Osteoblast (primary cell): ENCODE measurements at regions not wholly inside any gene's neighbourhood (a gene's known extent, or its start where the extent isn't known, plus 50 kb on each side); places are given as distances from the start of the nearest gene placed in this dataset. TPM values are rescaled to one million over a fixed set of nuclear protein-coding genes. Genes with fewer than 3 reads are reported as not detected.

Experiments used
- DNase-seq: peaks from one replicate; pipeline ENCODE4 v3.0.0; 2011; ENCODE audit warnings: low spot score, mixed read lengths; ENCODE audit not compliant: insufficient read length; ENCODE audit errors: missing footprints
- H2AFZ ChIP-seq: 2 replicates; pipeline ENCODE4 v1.6.0; 2011; ENCODE audit warnings: mild to moderate bottlenecking, low read length
- H3K27ac ChIP-seq: 2 replicates; pipeline ENCODE4 v1.5.1; 2011; ENCODE audit warnings: mild to moderate bottlenecking, low read depth, low read length, moderate library complexity
- H3K27me3 ChIP-seq: 2 replicates; pipeline ENCODE4 v1.6.0; 2012; ENCODE audit warnings: mild to moderate bottlenecking, control low read depth, inconsistent platforms, low read length, moderate library complexity; ENCODE audit not compliant: insufficient read depth
- H3K36me3 ChIP-seq: 2 replicates; pipeline ENCODE4 v1.5.1; 2011; ENCODE audit warnings: mild to moderate bottlenecking, low read length, control low read depth, moderate library complexity; ENCODE audit not compliant: insufficient read depth
- H3K4me1 ChIP-seq: 2 replicates; pipeline ENCODE4 v1.5.1; 2011; ENCODE audit warnings: mild to moderate bottlenecking, low read length, control low read depth, moderate library complexity; ENCODE audit not compliant: insufficient read depth
- H3K4me2 ChIP-seq: 2 replicates; pipeline ENCODE4 v1.6.0; 2011; ENCODE audit warnings: mild to moderate bottlenecking, low read length; ENCODE audit not compliant: insufficient read depth
- H3K4me3 ChIP-seq: fragments of 200-600 bp; sonication (generic); 3 replicates; pipeline ENCODE4 v1.5.1; 2012; ENCODE audit warnings: mild to moderate bottlenecking, low read length, inconsistent platforms; ENCODE audit not compliant: insufficient read depth
- H3K79me2 ChIP-seq: 2 replicates; pipeline ENCODE4 v1.6.0; 2012; ENCODE audit warnings: mild to moderate bottlenecking, low read length, control low read depth, inconsistent platforms; ENCODE audit not compliant: insufficient read depth
- H3K9me3 ChIP-seq: 2 replicates; pipeline ENCODE4 v1.5.1; 2011; ENCODE audit warnings: low read depth, low read length, control low read depth
- H4K20me1 ChIP-seq: 2 replicates; pipeline ENCODE4 v1.6.0; 2012; ENCODE audit warnings: mild to moderate bottlenecking, low read length, control low read depth; ENCODE audit not compliant: insufficient read depth
- small RNA-seq: library from RNA; depleted of rRNA; stranded (forward); fragments of <200 nt; gene quantifications from one replicate; pipeline ENCODE3, GENCODE V24; 2012
- TF ChIP-seq, protein P1 (sequence below): IDR thresholded peaks from 2 replicates; pipeline ENCODE4 v1.5.1; 2011; ENCODE audit warnings: mild to moderate bottlenecking, low read depth, low read length, moderate library complexity; ENCODE audit errors: extremely low read depth

DNA sequence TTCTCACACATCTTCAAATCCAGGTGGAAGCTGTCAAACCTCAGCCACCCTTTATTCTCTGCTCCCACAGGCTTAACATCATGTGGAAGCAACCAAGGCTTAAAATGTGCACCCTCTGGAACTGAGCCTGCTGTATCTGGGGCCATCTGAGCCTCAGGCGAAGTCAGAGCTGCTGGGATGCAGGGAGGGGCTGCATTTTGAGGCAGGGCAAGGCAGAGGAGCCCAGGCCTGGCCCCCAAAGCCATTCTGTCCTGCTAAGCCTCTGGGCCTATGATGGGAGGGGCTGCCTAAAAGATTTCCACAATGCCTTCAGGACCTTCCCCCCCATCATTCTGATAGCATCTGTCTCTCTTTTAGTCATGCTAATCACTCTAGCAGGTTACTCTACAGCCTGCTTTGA lies 51.7 kb upstream of the COBL start:
- no peaks in the 10 kb centered on the region for H4K20me1 ChIP-seq
- no peak for DNase-seq
- no peak overlapping the region for H3K4me2 ChIP-seq
- no peaks in the 10 kb centered on the region for H3K9me3 ChIP-seq
- TF ChIP-seq, protein P1, sequence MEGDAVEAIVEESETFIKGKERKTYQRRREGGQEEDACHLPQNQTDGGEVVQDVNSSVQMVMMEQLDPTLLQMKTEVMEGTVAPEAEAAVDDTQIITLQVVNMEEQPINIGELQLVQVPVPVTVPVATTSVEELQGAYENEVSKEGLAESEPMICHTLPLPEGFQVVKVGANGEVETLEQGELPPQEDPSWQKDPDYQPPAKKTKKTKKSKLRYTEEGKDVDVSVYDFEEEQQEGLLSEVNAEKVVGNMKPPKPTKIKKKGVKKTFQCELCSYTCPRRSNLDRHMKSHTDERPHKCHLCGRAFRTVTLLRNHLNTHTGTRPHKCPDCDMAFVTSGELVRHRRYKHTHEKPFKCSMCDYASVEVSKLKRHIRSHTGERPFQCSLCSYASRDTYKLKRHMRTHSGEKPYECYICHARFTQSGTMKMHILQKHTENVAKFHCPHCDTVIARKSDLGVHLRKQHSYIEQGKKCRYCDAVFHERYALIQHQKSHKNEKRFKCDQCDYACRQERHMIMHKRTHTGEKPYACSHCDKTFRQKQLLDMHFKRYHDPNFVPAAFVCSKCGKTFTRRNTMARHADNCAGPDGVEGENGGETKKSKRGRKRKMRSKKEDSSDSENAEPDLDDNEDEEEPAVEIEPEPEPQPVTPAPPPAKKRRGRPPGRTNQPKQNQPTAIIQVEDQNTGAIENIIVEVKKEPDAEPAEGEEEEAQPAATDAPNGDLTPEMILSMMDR, result no peak
- no peaks in the 10 kb centered on the region for H3K4me1 ChIP-seq
- H2AFZ ChIP-seq, result no peak overlapping the region
- H3K36me3 ChIP-seq, result no peaks in the 10 kb centered on the region
- H3K4me3 ChIP-seq, result no peak overlapping the region
- no peaks in the 10 kb centered on the region for H3K79me2 ChIP-seq
- no peaks in the 10 kb centered on the region for H3K27me3 ChIP-seq
- H3K27ac ChIP-seq, result no peak overlapping the region

GRCh38 chr7:51367614-51367968 lies 51.0 kb upstream of the COBL start:
- Histone ChIP-seq H4K20me1 (no peaks in the 10 kb centered on the region), H3K79me2 (no peaks in the 10 kb centered on the region), H3K4me3 (no peak overlapping the region), H3K4me1 (no peaks in the 10 kb centered on the region), H3K36me3 (no peaks in the 10 kb centered on the region), H3K27ac (no peak overlapping the region), H2AFZ (no peak overlapping the region), H3K4me2 (no peak overlapping the region), H3K27me3 (no peaks in the 10 kb centered on the region), H3K9me3 (no peaks in the 10 kb centered on the region)
- TF ChIP-seq, protein P1, result no peak
- DNase-seq, result no peak

- no peak overlapping the region for H3K4me3 ChIP-seq
- TF ChIP-seq, protein P1, result peak; percentile 62
- H3K27ac ChIP-seq, result no peak overlapping the region
- no peaks in the 10 kb centered on the region for H3K79me2 ChIP-seq
- no peak overlapping the region for H3K4me2 ChIP-seq
- H4K20me1 ChIP-seq, result no peaks in the 10 kb centered on the region
- H3K36me3 ChIP-seq, result no peaks in the 10 kb centered on the region
- H3K4me1 ChIP-seq, result no peaks in the 10 kb centered on the region
- H2AFZ ChIP-seq, result no peak overlapping the region
- peak; percentile 74 for DNase-seq
- H3K27me3 ChIP-seq, result no peaks in the 10 kb centered on the region
- H3K9me3 ChIP-seq, result no peaks in the 10 kb centered on the region
These were observed 50.5 kb upstream of the COBL start for GRCh38 chr7:51366930-51367613.

Small RNA genes lying in the stretch of these regions (small RNA-seq; reads per million reads assigned to genes)
- gene RF00322 (not detected), gene RN7SL292P (not detected), gene ROBO2P1 (not detected)
